Suppressor macrophage (primary cell): ENCODE measurements at regions not wholly inside any gene's neighbourhood (a gene's known extent, or its start where the extent isn't known, plus 50 kb on each side); places are given as distances from the start of the nearest gene placed in this dataset.

ENCODE experiments used
- DNase-seq, 4 experiments: peaks; one replicate each; pipeline ENCODE4 v3.0.0-alpha.2; 2020 to 2022

DNA sequence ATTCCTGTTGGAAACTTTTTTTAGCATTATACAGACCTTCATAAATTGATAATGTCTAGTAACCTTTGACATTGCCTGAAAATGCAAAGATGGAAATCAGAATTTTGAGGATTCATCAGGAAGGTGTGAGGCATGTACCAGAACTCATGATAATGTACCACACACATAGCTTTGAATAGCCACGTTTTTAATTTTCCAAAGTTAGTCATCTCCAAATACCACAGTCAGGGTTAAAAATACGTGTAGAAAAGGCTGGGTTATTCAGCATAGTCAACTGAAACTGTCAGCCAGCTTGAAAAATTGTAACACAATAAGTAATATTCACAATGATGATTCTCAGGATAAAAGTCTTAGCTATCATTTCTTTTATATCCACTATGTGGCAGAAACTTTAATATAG lies 102.0 kb upstream of the THRB start:
- no peak for DNase-seq

DNA sequence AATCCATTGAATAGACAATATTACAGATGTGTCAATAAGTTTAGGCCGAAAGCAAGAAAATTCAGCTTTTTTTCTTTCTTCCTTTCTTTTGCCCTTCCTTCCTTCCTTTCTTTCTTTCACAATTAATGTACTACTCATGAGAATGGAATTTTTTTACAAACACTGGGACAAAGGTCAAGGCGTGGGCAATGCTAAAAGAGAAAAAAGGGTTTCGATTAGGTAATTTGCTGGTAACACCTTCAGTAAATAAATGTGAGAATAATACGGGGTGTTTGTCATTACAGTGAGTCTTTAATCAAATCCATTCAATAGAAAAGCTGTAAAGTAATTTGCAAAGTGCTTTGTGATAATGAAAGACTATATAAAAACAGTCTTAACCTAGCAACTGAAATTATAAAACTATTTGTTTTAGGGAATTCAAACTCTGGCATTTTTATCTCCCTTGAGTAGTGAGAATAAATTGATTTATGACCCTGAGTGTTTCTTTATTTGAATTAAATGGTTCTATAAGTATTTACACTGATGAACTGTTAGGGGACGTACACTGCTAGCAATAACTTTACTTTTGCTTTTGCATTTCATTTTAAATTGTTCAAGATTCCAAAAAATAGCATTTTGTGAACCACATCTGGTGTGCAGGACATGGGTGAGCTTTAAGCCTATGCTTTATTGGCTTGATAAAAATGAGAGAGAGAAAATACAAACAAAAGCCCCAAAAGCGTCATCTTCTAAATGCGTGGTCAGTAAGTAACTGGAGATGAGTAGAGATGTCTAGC lies 104.2 kb upstream of the THRB start:
- DNase-seq: no peak

DNA sequence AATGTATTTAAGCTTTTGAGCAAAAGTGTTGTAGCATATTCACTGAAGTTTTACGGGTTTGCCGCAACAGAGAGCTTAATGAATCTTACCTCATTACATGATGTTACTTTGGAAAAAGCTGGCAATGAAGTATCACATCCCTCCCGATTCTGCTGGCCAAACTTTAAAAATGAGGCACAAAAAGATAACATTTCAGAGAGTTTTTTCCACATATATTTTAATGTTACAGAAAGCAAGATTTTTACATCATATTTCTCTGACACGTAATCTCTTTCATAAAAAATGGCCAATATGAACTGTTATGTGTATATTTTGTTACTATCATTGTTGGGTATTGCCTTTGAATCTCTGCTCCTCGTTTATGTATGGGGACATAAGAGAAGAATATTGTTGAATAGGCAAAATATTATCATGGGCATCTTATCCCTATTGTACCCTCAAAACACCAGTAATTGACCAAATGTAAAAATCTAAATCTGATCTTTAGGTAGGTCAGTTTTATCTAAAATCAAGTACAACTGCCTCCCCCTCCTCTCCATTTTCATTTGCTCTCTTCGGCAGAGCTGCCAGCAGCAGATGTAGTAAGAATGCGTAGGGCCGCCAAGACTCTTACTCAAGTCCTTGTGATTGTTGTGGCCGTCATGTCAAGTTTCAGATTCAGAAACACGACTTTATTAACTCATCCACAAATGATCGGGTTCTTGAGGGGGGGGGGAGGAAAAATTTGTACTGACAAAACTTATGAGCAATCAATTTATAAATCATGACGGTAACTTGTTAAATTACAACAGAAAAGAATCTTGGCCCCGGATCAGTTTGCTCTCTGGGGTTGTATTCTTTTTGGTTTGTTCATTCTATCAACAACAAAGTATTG lies 106.7 kb upstream of the THRB start:
- DNase-seq: no peak

DNA sequence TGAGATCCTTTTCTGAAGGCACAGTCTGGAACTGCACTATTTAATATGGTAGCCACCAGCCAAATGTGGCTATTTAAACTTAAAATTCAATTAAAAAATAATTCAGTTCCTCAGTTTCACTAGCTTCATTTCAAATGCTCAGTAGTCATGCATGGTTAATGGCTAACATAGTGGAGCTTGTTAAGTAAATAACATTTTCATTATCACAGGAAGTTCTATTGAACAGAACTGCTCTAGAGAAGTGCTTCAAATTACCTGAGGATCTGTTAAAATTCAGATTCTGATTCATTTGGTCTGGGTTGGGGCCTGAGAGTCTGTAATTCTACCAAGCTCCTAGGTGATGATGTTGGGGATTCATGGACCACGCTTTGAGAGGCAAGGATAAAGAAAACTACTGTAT lies 109.6 kb upstream of the THRB start:
- no peak for DNase-seq

DNA sequence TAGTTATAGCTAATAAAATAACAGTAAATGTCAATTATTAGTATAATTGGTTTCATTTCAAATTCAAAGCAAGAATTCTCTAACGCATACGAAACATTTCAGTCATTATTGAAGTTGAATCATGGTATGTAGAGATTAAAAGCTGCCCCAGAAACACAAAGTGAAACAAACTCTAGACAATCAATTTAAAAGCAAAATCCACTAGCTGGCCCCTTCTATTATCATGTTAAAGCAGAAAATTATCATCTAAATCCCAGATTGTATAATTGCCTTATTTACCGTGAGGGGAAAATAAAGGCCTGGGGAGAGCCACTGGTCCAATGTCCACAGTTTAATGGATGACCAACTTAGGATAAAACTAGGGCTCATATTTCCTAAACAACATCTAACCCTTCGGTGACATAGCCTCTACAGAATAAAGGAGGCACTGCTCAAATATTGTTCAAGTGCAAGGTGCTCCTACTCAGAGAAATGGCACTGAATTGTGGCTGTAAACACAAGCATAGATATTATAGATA lies 110.9 kb upstream of the THRB start:
- no peak for DNase-seq

DNA sequence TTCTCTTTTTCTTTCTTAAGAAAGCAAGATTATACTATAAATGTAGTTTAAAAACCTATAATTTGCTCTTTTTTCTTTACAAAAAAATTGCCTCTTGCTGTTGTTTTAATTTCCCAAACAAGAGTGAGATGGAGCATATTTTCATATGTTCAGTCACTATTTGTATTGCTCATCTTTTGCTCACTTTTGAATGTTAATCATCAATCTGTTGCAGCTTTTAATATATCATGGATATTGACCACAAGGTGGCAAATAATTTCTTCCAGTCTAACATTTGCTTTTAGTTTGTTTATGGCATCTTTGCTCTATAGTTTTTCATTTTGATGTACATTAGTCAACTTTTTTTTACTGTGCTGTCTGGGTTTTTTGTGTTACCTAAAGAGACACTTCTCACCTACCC lies 112.6 kb upstream of the THRB start:
- DNase-seq: no peak

DNA sequence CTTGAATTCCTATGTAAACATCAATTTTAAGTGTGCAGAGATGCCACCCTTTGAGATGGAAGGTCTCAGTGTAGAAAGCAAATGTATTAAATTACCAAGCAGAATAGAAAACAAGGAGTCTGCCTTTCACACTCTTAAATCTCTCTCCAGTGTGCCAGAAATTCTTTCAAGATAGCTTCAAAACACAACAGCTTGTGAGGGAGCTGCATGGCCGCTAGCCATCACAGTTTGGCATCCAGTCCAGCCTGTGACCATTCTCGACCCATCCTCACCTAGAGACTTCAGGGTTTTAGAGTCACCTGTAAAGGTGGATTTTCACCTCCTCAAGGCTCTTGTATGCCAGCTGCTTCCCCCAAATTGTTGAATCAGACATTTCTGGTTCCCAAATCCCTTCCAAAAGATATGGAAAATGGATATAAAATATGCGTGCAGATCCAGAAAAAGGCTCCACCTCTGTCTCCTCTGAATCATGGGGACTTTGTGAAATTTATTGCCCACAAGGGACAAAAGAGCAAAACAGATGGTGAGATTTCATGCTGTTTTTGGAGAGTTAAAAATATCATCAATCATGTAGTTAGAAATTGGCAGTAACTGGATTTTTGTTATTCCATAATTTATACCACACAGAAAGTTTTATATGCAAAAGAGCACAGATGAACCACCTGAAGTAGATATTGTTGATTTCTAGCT lies 114.2 kb upstream of the THRB start:
- no peak for DNase-seq

DNA sequence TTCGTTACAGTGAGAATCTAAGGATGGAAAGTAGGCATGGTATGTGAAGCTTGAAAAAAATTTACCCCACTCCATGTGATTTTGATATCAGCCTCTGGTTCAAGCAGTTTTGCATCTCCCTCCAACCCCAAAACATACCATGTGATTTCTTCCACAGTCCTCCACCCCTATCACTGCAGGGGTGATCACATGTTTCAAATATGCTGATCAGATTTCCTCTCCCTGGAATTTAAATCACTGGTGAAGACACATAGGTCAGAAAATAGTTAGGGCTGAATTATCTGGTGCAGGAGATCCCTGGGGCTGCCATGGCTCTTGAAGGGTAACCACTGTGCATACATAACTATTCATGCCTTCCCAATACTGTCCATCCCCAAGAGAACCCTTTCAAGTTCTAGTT lies 119.7 kb upstream of the THRB start:
- no peak for DNase-seq

DNA sequence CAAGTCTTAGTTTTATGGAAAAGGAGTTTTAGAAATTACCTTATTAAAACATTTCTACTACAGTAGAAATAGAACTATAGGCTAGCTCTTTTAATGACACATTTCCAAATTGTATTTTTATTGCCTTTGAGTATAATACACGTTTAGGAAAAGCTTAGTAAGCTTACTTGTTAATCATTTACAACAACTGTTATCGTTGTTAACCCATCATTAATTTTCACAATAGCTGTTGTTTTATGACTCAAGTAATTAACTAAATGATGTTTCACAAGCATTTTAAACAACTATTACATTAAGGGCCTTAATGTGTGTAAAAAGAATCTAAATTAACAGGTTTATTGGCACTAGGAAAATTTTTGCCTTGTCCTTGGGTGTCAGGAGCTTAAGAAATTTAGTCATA lies 120.5 kb upstream of the THRB start:
- no peak for DNase-seq

DNA sequence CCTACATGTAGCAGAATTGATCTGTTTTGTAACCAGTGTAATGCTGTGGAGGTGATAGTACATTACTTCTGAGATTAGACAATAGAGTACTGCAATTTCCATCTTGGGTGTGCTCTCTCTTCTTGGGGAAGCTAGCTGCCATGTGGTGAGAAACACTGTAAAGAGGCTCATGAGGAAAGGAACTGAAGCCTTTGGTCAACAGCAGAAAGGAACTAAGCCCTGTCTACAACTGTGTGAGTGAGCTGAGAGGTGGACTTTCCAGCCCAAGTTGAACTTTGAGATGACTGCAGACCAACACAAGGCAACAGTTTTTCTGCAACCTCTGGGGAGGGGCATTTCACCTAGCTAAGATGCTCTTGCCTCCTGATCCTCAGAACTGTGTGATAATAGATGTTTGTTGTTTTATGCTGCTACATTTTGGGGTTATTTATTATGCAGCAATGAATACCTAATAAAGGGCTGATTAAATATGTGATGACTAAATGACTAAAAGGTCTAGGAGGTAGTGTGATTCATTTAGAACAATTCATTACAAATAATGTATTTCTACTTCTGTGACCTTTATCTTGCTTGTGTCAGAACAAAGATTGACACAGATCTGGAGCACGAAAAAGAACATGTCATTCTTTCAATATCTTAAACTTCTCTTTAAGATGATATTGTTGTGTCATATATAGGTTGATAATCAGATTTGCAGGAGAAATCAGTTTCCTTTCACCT lies 121.6 kb upstream of the THRB start:
- DNase-seq: no peak

DNA sequence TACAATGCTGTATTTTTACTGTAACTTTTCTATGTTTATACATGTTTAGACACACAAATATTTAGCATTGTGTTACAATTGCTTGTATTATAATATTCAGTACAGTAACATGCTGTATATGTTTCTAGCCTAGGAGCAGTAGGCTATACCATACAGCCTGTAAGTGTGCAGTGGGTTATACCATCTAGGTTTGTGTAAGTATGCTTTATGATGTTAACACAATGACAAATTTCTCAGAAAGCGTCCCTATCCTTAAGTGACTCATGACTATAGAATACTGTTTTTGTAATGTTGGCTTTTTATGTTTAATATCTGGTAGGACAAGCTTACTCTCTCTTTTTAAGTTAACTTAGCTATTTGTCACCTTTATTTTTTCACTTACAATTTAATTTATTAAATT lies 127.5 kb upstream of the THRB start:
- no peak for DNase-seq

DNA sequence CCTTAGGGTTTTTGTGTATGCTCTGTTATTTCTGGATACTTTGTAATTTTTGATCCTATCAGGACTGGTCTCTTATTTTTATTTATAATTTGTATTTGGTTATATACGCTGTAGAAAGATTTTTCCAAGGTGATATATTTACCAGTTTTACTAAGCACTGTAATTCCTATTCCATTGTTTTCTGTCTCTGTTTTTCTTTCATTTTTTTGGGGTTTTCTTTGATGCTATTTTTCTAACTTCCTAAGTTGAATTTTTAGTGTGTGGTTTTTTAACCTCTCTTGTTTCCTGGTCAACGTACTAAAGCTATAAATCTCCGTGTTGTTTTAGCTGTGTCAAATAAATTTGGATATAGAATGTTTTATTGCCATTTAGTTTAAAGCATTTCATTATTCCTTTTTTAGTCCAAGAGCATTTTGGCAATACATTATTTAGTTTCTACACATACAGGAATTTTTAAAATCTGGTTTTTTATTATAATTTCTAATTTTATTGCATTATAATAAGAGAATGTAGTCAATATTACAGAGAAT lies 128.1 kb upstream of the THRB start:
- no peak for DNase-seq

DNA sequence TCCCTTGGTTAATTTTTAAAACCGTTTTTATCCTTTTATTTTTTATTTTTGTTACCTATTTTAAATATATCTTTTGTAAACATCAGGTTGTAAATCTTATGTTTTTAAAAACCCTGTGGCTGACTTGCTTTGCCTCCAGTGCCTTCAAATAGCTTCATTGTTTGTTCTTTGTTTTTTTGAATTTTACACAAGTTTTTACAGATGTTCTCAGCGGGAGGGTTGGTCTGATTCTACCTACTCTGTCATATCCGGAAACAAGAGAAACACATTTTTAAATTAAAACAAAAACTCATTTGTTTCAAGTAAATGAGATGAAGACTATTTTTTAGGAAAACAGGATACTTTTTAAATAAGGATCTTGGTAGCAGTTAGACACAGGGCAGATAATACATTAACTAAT lies 129.0 kb upstream of the THRB start:
- no peak for DNase-seq

DNA sequence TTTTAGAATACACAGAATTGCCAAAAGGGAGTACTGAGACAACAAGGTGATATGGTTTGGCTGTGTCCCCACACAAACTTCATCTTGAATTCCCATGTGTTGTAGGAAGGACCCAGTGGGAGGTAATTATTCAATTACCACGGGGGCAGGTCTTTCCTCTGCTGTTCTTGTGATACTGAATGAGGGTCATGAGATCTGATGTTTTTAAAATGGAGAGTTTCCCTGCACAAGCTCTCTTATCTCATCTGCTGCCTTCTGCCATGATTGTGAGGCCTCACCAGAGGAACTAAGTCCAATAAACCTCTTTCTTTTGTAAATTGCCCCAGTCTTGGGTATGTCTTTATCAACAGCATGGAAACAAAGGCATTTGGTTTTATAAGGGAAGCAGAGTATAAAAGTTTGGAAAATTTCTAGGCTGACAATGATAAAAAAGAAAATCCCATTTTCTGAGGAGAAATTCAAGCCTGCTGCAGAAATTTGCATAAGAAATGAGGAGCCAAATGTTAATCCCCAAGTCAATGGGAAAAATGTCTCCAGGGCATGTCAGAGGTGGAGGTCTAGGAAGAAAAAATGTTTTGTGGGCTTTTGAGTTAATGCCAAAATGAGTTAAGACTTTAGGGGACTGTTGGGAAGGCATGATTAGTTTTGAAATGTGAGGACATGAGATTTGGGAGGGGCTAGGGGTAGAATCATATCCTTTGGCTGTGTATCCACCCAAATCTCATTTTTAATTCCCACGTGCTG lies 130.5 kb upstream of the THRB start:
- no peak for DNase-seq

DNA sequence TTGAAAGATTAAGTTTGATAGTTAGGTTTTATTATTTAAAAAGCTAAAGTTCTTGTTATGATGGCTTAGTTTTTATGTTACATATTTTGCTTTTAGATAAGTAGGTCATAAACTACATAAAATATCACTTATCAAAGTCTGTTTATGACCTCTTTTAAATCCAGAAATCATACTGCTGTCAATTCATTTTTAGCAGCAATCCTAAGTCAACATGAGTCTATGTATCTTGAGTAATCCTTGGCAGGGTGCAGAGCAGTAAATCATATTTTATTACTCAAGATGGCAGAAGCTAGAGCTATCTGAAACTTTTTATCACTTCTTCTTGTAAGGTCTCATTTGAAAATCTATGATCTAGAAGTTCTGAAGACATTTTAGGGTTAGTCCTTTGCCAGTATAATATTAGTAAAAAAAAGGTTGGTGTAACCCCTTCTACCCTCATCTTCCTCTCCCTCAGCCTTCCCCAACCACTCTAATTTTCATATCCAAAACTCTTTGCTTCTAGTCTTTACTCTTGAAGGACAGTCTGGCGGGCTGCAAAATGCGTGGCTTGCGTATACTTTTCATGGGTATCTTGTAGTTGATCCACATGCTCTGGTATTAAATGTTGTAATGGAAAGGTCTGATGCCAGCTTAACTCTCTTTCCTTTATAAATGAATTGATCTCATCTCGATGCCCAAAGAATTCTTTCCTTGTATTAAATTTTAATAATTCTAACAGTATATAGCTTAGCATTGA lies 134.0 kb upstream of the THRB start:
- DNase-seq: no peak

DNA sequence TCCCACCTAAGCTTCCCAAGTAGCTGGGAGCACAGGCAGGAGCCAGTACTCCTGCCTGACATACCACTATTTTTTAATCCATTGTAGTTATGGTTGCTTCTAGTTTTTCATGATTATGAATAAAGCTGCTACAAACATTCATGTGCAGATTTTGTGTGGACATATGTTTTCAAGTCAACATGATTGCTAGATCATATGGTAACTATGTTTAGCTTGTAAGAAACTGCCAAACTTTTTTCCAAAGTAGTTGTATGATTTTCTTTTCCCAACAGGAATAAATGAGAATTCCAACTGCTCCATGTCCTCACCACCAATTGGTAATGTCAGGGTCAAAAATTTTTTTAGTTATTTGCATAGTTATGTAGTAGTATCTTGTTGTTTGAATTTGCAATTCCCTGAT lies 136.8 kb upstream of the THRB start:
- DNase-seq: no peak

DNA sequence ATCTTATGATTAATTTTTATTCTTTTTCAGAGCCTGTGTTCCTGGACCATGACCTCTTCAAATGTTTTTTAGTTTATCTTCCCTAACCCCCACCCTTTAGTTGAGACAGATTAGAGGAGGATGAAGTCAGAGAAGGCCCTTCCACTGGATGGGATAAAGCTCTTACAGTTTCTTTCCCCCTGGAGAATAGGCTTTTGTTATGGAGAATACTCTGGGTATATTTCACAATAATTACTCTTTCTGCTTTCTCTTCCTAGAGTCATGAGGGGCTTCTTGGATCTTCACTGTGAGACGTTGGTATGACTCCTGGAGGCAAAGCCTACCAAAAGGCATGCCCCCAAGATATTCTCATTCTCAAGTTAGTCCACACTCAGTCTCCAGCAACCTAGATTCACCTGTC lies 144.4 kb upstream of the THRB start:
- DNase-seq: no peak

DNA sequence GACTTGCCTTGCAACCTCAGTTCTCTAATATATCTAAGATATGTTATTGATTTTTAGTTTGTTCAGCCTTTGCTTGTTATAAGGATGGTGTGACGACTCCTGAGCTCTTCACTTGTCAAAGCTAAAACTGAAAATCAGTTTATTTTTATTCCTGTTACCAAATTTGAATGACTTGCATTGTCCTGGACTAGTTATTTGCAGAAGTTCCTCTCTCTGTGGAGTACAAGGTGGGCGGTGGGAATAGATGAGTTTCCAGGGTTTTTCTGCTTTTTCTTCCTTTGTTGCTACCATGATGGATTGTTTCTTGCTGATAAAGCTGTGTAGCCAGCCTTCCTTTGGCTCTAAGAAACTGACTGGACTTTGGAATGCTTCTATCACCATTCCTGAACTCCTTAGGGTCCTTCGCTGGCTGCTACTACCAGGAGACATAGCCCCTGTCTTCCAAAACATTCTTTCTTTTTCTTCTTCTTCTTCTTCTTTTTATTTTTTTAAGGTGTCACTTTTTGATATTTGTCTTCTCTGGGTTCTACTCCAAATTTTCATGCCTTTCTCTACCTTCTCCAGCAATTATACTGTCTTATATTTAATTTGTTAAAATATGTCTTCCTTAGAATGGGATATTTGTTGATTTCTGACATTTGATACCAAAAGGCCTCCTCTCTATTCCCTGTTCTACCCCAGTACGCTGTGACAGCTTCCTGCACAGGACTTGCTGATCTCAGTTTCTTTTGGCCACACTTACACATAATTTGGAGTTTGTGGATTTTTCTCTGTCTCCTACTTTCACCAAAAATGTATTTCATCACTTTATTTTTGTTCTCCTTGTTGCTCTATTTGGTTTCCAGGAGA lies 145.1 kb upstream of the THRB start:
- DNase-seq: peak in 3 of 4 experiments; percentile 25 to 38 (median 38)

DNA sequence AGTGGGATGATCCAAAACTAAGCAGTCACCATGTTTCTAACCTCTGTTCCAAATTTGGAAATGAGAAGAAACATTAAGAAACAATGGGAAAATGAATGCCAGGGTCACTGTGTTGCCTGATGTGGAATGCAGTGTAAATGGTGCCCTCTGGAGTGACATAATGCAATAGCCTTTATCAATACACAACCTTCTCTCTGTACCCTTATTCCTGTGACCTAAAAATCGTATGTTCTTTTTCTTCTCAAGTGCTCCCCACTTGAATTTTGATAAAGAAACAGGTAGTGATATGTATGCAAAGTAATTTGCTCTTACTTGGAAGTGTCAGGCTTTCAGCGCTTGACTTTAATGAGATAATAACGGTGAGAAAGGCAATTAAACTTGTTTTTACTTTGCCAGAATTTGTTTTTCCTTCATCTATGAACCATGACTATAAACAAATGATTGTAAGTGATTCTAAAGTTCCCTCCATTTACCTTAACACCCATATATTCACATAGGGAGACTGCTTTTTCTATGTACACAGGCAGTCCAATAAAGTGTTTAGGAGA lies 145.8 kb upstream of the THRB start:
- DNase-seq: peak; percentile 16 to 53 (median 37)
